PFSK-1 (cell line): ENCODE measurements at regions not wholly inside any gene's neighbourhood (a gene's known extent, or its start where the extent isn't known, plus 50 kb on each side); places are given as distances from the start of the nearest gene placed in this dataset.

ENCODE experiments used
- FOXP2 ChIP-seq: optimal IDR thresholded peaks from 2 replicates; pipeline ENCODE3; 2011; ENCODE audit warnings: borderline replicate concordance, control low read depth, inconsistent platforms; ENCODE audit not compliant: insufficient read depth; ENCODE audit errors: extremely low read length, extremely low read depth
- POLR2AphosphoS5 ChIP-seq: IDR thresholded peaks from 2 replicates; pipeline ENCODE4 v1.6.1; 2012; ENCODE audit warnings: low read depth, mild to moderate bottlenecking, control low read depth, low read length, moderate library complexity
- SIN3A ChIP-seq: IDR thresholded peaks from 2 replicates; pipeline ENCODE4 v1.6.1; 2012; ENCODE audit warnings: mild to moderate bottlenecking, low read length, moderate library complexity, borderline replicate concordance; ENCODE audit not compliant: insufficient read depth
- TAF1 ChIP-seq: IDR thresholded peaks from 2 replicates; pipeline ENCODE4 v1.6.1; 2012; ENCODE audit warnings: low read length, control low read depth, borderline replicate concordance; ENCODE audit not compliant: insufficient read depth
- TF ChIP-seq, protein P1 (sequence below), 2 experiments: IDR thresholded peaks; 2 replicates each; pipeline versions ENCODE4 v1.6.1 to v1.8.0; 2011 to 2012; ENCODE audit warnings: low read depth in 2 of 2, low read length in 2 of 2, control low read depth in 1 of 2, inconsistent platforms in 1 of 2, mild to moderate bottlenecking in 1 of 2, moderate library complexity in 1 of 2; ENCODE audit not compliant: insufficient read depth in 1 of 2

DNA sequence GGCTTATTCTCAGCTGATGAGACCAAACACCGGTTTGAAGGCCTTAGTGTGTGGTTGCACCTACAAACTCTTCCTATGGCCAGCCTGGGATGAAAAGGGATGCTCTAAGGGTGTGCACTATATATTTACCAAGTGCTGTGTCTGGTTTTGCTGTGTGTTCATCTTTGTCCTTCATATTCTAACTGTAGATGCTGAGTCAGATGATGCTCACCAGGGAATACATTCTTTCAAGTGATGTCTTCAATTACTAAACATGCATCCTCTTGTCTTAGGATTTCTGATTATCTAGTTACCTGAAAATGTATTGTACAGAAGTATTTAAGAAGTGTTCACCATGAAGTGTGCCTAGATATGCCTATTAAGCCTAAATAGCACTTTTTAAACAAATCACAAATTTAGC, 1111.6 kb upstream of the ZEB2 start:
- TF ChIP-seq FOXP2 (no peak), SIN3A (no peak), TAF1 (no peak), POLR2AphosphoS5 (no peak)
- TF ChIP-seq, protein P1, sequence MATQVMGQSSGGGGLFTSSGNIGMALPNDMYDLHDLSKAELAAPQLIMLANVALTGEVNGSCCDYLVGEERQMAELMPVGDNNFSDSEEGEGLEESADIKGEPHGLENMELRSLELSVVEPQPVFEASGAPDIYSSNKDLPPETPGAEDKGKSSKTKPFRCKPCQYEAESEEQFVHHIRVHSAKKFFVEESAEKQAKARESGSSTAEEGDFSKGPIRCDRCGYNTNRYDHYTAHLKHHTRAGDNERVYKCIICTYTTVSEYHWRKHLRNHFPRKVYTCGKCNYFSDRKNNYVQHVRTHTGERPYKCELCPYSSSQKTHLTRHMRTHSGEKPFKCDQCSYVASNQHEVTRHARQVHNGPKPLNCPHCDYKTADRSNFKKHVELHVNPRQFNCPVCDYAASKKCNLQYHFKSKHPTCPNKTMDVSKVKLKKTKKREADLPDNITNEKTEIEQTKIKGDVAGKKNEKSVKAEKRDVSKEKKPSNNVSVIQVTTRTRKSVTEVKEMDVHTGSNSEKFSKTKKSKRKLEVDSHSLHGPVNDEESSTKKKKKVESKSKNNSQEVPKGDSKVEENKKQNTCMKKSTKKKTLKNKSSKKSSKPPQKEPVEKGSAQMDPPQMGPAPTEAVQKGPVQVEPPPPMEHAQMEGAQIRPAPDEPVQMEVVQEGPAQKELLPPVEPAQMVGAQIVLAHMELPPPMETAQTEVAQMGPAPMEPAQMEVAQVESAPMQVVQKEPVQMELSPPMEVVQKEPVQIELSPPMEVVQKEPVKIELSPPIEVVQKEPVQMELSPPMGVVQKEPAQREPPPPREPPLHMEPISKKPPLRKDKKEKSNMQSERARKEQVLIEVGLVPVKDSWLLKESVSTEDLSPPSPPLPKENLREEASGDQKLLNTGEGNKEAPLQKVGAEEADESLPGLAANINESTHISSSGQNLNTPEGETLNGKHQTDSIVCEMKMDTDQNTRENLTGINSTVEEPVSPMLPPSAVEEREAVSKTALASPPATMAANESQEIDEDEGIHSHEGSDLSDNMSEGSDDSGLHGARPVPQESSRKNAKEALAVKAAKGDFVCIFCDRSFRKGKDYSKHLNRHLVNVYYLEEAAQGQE (IDR thresholded peaks at IDR 0.05; ENCODE audit: insufficient read depth in 1 of 2, low read depth in 2 of 2, low read length in 2 of 2) = no peak

DNA sequence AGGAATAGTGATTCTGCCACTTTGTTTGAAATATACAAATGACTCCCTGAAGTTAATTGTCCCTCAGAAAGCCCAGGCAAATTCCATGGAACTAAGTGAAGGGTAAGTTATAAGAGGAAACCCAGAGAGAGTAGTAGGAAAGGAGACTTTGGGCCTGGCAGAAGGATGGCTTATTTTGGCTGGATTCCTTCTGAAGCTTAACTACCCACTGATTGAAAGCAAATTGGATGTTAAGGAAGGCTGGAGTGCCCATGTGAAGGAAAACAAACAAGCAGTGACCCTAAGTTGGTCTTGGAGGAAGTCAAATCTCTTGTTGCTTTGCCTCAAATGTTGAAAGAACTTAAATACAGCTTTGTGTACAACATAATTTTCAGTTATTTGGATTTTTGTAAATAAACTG, 1106.4 kb upstream of the ZEB2 start:
- TF ChIP-seq SIN3A = no peak
- TF ChIP-seq, protein P1 (IDR thresholded peaks at IDR 0.05; ENCODE audit: insufficient read depth in 1 of 2, low read depth in 2 of 2, low read length in 2 of 2) = no peak
- TF ChIP-seq POLR2AphosphoS5 = no peak
- TF ChIP-seq FOXP2 = no peak
- TF ChIP-seq TAF1 = no peak

DNA sequence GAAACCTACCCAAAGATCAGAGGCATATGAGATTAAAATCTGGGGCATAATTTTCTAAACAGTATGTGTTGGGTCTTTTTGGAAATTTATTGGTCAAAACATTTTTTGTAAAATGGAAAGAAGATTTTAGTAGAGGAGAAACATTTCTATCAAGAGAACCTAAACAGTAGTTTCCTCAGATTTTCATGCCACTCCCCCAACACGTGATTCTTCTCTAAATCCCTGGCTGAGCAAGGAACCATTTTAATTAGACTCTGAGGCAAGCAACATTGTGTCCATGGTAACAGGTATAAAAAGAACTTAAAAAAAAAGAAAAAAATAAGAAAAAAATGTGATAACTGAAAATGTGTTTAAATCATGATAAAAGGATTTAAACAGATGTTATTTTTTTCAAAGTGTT, 1105.2 kb upstream of the ZEB2 start:
- TF ChIP-seq SIN3A = no peak
- no peak for TF ChIP-seq TAF1
- no peak for TF ChIP-seq POLR2AphosphoS5
- TF ChIP-seq FOXP2 = no peak
- TF ChIP-seq, protein P1 (IDR thresholded peaks at IDR 0.05; ENCODE audit: insufficient read depth in 1 of 2, low read depth in 2 of 2, low read length in 2 of 2) = no peak

DNA sequence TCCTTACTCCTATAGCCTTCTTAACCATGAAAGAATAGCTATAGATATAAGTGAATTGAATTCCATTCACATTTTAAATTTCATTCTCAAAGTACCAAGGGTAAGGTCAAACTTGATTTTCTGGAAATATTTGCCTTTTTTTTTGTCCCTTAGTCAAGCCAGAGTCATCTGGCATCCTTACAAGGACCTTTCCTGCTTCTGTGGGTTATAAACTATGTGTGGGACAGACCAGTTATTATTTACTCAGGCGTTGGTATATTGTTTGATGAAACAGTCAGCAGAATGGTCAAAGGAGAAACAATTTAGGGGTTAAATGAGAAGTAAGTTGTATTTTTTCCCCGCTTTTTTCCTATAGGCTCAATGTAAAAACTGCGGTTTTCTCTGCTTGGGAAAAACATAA, 1103.2 kb upstream of the ZEB2 start:
- TF ChIP-seq, protein P1 (IDR thresholded peaks at IDR 0.05; ENCODE audit: insufficient read depth in 1 of 2, low read depth in 2 of 2, low read length in 2 of 2) = no peak
- TF ChIP-seq SIN3A (no peak), TAF1 (no peak), POLR2AphosphoS5 (no peak), FOXP2 (no peak)

DNA sequence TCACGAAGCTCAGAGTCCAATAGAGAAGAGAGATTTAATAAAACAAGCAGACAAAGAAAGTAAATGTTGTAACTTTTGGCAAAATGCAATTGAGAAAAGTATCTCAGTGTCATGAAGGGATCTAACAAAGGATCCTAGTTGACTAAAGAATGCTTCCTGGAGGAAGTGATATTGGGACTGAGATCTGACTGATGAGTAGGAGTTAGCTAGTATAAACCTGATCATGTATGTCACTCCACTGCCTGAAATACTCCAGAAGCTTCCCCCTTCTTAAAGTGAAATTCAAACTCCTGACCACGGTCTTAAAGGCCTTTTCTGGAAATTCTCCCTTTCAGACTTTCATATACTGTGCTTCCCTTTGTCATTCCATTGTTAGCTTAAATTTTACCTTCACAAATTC, 1102.4 kb upstream of the ZEB2 start:
- no peak for TF ChIP-seq POLR2AphosphoS5
- TF ChIP-seq, protein P1 (IDR thresholded peaks at IDR 0.05; ENCODE audit: insufficient read depth in 1 of 2, low read depth in 2 of 2, low read length in 2 of 2) = no peak
- no peak for TF ChIP-seq SIN3A
- TF ChIP-seq FOXP2 = no peak
- no peak for TF ChIP-seq TAF1
